ENCODE measurements at regions not wholly inside any gene's neighbourhood (a gene's known extent, or its start where the extent isn't known, plus 50 kb on each side); places are given as distances from the start of the nearest gene placed in this dataset.

GRCh38 chrX:143121477-143121876, 95.7 kb downstream of the SPANXN4 start:
- Histone ChIP-seq H3K27me3 (ENCODE audit: insufficient read depth, low read depth) (no peaks in the 10 kb centered on the region), H3K9me3 (ENCODE audit: insufficient read depth, low read depth) (no peaks in the 10 kb centered on the region), H3K4me1 (replicated peaks; ENCODE audit: insufficient read depth) (no peaks in the 10 kb centered on the region), H3K9me2 (ENCODE audit: insufficient read depth) (no peaks in the 10 kb centered on the region), H3F3A (ENCODE audit: insufficient read depth, low read depth) (no peaks in the 10 kb centered on the region), H3K4me3 (no peak overlapping the region), H3K4me2 (no peak overlapping the region), H3K27ac (no peak overlapping the region), H2AFZ (no peak overlapping the region), H3K36me3 (ENCODE audit: low read depth) (no peaks in the 10 kb centered on the region), H4K20me1 (ENCODE audit: insufficient read depth) (no peaks in the 10 kb centered on the region), H3K79me2 (ENCODE audit: low read depth) (no peaks in the 10 kb centered on the region)
- TF ChIP-seq CTCF (conservative IDR thresholded peaks at IDR 0.05) = no peak
- no peak for TF ChIP-seq EZH2 (IDR thresholded peaks at IDR 0.05; ENCODE audit: low read depth)
- no TSS peak for BruUV-seq (replicated peaks)
- CTCF ChIA-PET = no interaction called here
- DNase-seq = no peak
- POLR2A ChIA-PET (ENCODE audit: unreplicated experiment) = no interaction called here
- intact Hi-C loops (cut with micrococcal nuclease; ENCODE audit: unreplicated experiment) = no loop called here

DNA sequence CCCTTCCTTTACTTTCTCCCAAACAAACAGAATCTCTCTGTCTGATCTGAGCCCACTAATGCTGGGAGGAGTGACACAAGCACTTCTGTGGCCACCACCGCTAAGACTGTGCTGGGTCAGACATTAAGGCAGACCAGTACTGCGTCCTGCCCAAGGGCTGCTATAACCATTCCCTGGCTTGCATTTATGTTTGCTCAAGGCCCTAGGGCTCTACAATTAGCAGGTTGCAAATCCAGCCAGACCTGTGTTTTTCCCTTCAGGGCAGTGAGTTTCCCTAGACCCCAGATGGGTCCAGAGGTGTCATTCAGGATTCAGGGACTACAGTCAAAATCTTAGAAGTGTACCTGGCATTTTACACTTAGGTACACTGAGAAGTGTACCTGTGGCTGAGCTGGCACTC, 89.7 kb downstream of the SPANXN4 start:
- Histone ChIP-seq H4K20me1 (ENCODE audit: insufficient read depth) (no peaks in the 10 kb centered on the region), H3K4me2 (no peak overlapping the region), H3F3A (ENCODE audit: insufficient read depth, low read depth) (no peaks in the 10 kb centered on the region), H3K27ac (no peak overlapping the region), H3K27me3 (ENCODE audit: insufficient read depth, low read depth) (no peaks in the 10 kb centered on the region), H3K9me2 (ENCODE audit: insufficient read depth) (no peaks in the 10 kb centered on the region), H3K9me3 (ENCODE audit: insufficient read depth, low read depth) (no peaks in the 10 kb centered on the region), H3K4me1 (replicated peaks; ENCODE audit: insufficient read depth) (no peaks in the 10 kb centered on the region), H3K4me3 (no peak overlapping the region), H3K36me3 (ENCODE audit: low read depth) (no peaks in the 10 kb centered on the region), H2AFZ (no peak overlapping the region), H3K79me2 (ENCODE audit: low read depth) (no peaks in the 10 kb centered on the region)
- TF ChIP-seq EZH2 (IDR thresholded peaks at IDR 0.05; ENCODE audit: low read depth) (no peak), CTCF (conservative IDR thresholded peaks at IDR 0.05) (no peak)
- DNase-seq = no peak
- POLR2A ChIA-PET (ENCODE audit: unreplicated experiment) = no interaction called here
- intact Hi-C loops (cut with micrococcal nuclease; ENCODE audit: unreplicated experiment) = no loop called here
- BruUV-seq (replicated peaks) = no TSS peak
- CTCF ChIA-PET = no interaction called here

GRCh38 chrX:143095816-143096215, 70.1 kb downstream of the SPANXN4 start:
- no peaks in the 10 kb centered on the region for H3K79me2 ChIP-seq (ENCODE audit: low read depth)
- no peaks in the 10 kb centered on the region for H3F3A ChIP-seq (ENCODE audit: insufficient read depth, low read depth)
- H3K4me2 ChIP-seq = no peak overlapping the region
- no peak overlapping the region for H3K4me3 ChIP-seq
- no peak overlapping the region for H2AFZ ChIP-seq
- H4K20me1 ChIP-seq (ENCODE audit: insufficient read depth) = no peaks in the 10 kb centered on the region
- H3K36me3 ChIP-seq (ENCODE audit: low read depth) = no peaks in the 10 kb centered on the region
- no peaks in the 10 kb centered on the region for H3K27me3 ChIP-seq (ENCODE audit: insufficient read depth, low read depth)
- POLR2A ChIA-PET (ENCODE audit: unreplicated experiment) = no interaction called here
- CTCF ChIA-PET = no interaction called here
- TF ChIP-seq EZH2 (IDR thresholded peaks at IDR 0.05; ENCODE audit: low read depth) (no peak), CTCF (conservative IDR thresholded peaks at IDR 0.05) (no peak)
- H3K4me1 ChIP-seq (replicated peaks; ENCODE audit: insufficient read depth) = no peaks in the 10 kb centered on the region
- intact Hi-C loops (cut with micrococcal nuclease; ENCODE audit: unreplicated experiment) = no loop called here
- H3K9me2 ChIP-seq (ENCODE audit: insufficient read depth) = no peaks in the 10 kb centered on the region; the same call in 1 of the 2 replicates
- no peaks in the 10 kb centered on the region for H3K9me3 ChIP-seq (ENCODE audit: insufficient read depth, low read depth)
- BruUV-seq (replicated peaks) = no TSS peak
- no peak overlapping the region for H3K27ac ChIP-seq
- no peak for DNase-seq
